H9 (cell line): ENCODE measurements at regions not wholly inside any gene's neighbourhood (a gene's known extent, or its start where the extent isn't known, plus 50 kb on each side); places are given as distances from the start of the nearest gene placed in this dataset.

Source experiments
- DNase-seq: peaks from one replicate; pipeline ENCODE4 v3.0.0-alpha.2; 2017
- H2AFZ ChIP-seq: one replicate; pipeline ENCODE4 v1.6.1; 2013; ENCODE audit warnings: mild to moderate bottlenecking, low read length, control low read depth, moderate library complexity
- H2AK5ac ChIP-seq: 2 replicates; pipeline ENCODE4 v1.6.1; 2013; ENCODE audit warnings: low read length, control low read depth, mixed read lengths; ENCODE audit not compliant: insufficient read length
- H2BK120ac ChIP-seq: one replicate; pipeline ENCODE4 v1.6.1; 2013; ENCODE audit warnings: low read depth, mild to moderate bottlenecking, low read length, control low read depth, inconsistent platforms; ENCODE audit not compliant: poor library complexity, severe bottlenecking
- H2BK12ac ChIP-seq: 2 replicates; pipeline ENCODE4 v1.6.1; 2013; ENCODE audit warnings: low read length, control low read depth, mixed read lengths, low read depth; ENCODE audit not compliant: insufficient read length
- H2BK15ac ChIP-seq: 2 replicates; pipeline ENCODE4 v1.6.1; 2013; ENCODE audit warnings: low read depth, low read length, control low read depth
- H2BK20ac ChIP-seq: one replicate; pipeline ENCODE4 v1.6.1; 2013; ENCODE audit warnings: low read depth, mild to moderate bottlenecking, low read length, control low read depth, inconsistent platforms; ENCODE audit not compliant: poor library complexity, severe bottlenecking
- H2BK5ac ChIP-seq: 2 replicates; pipeline ENCODE4 v1.6.1; 2013; ENCODE audit warnings: low read length, control low read depth, mixed read lengths; ENCODE audit not compliant: insufficient read length
- H3K14ac ChIP-seq: 2 replicates; pipeline ENCODE4 v1.6.1; 2013; ENCODE audit warnings: low read length, control low read depth; ENCODE audit not compliant: insufficient read depth
- H3K18ac ChIP-seq: 2 replicates; pipeline ENCODE4 v1.6.1; 2013; ENCODE audit warnings: low read depth, mild to moderate bottlenecking, mixed read lengths, low read length, control low read depth; ENCODE audit not compliant: insufficient read length
- H3K23ac ChIP-seq: 2 replicates; pipeline ENCODE4 v1.6.1; 2013; ENCODE audit warnings: low read length, control low read depth, mixed read lengths, low read depth; ENCODE audit not compliant: insufficient read length
- H3K23me2 ChIP-seq: 2 replicates; pipeline ENCODE4 v1.6.1; 2013; ENCODE audit warnings: low read depth, mild to moderate bottlenecking, mixed read lengths, low read length, control low read depth; ENCODE audit not compliant: insufficient read length, poor library complexity, severe bottlenecking
- H3K27ac ChIP-seq: 2 replicates; pipeline ENCODE4 v1.5.1; 2013; ENCODE audit warnings: low read length, control low read depth, mixed read lengths, low read depth; ENCODE audit not compliant: insufficient read length
- H3K27me3 ChIP-seq: 2 replicates; pipeline ENCODE4 v1.6.1; 2013; ENCODE audit warnings: low read length, control low read depth, inconsistent platforms; ENCODE audit not compliant: insufficient read depth
- H3K4ac ChIP-seq: 2 replicates; pipeline ENCODE4 v1.6.1; 2013; ENCODE audit warnings: low read depth, mild to moderate bottlenecking, control low read depth, inconsistent platforms, low read length, moderate library complexity
- H3K4me1 ChIP-seq: 2 replicates; pipeline ENCODE4 v1.6.1; 2013; ENCODE audit warnings: low read length, control low read depth, inconsistent platforms; ENCODE audit not compliant: insufficient read depth
- H3K4me2 ChIP-seq: 2 replicates; pipeline ENCODE4 v1.6.1; 2013; ENCODE audit warnings: low read length, control low read depth, mixed read lengths; ENCODE audit not compliant: insufficient read length, insufficient read depth
- H3K56ac ChIP-seq: 2 replicates; pipeline ENCODE4 v1.6.1; 2013; ENCODE audit warnings: low read depth, mild to moderate bottlenecking, mixed read lengths, low read length, control low read depth; ENCODE audit not compliant: insufficient read length
- H3K79me1 ChIP-seq: 2 replicates; pipeline ENCODE4 v1.6.1; 2013; ENCODE audit warnings: low read depth, mild to moderate bottlenecking, moderate library complexity, low read length, control low read depth, inconsistent platforms; ENCODE audit not compliant: insufficient read depth, poor library complexity, severe bottlenecking
- H3K79me2 ChIP-seq: 2 replicates; pipeline ENCODE4 v1.6.1; 2013; ENCODE audit warnings: low read length, control low read depth, inconsistent platforms; ENCODE audit not compliant: insufficient read depth
- H3K9ac ChIP-seq: 2 replicates; pipeline ENCODE4 v1.6.1; 2013; ENCODE audit warnings: low read length, control low read depth, mixed read lengths; ENCODE audit not compliant: insufficient read length; ENCODE audit errors: extremely low read depth
- H3K9me3 ChIP-seq: one replicate; pipeline ENCODE4 v1.6.1; 2013; ENCODE audit warnings: low read depth, low read length, inconsistent platforms; ENCODE audit not compliant: control insufficient read depth
- H3T11ph ChIP-seq: one replicate; pipeline ENCODE4 v1.6.1; 2013; ENCODE audit warnings: mild to moderate bottlenecking, low read length, control low read depth, inconsistent platforms
- H4K20me1 ChIP-seq: one replicate; pipeline ENCODE4 v1.6.1; 2013; ENCODE audit not compliant: control insufficient read depth, insufficient read length, insufficient read depth
- H4K5ac ChIP-seq: 2 replicates; pipeline ENCODE4 v1.6.1; 2013; ENCODE audit warnings: low read depth, mild to moderate bottlenecking, mixed read lengths, low read length, control low read depth; ENCODE audit not compliant: insufficient read length
- H4K8ac ChIP-seq: replicated peaks from 2 replicates; pipeline ENCODE4 v1.6.1; 2013; ENCODE audit warnings: low read length, control low read depth, mixed read lengths, low read depth; ENCODE audit not compliant: insufficient read length
- H4K91ac ChIP-seq: 2 replicates; pipeline ENCODE4 v1.6.1; 2013; ENCODE audit warnings: low read depth, mild to moderate bottlenecking, moderate library complexity, mixed read lengths, low read length, control low read depth; ENCODE audit not compliant: insufficient read length
- H3K27ac Mint-ChIP-seq, 3 experiments: 2 replicates in 2 of 3; 3 replicates in 1 of 3; pipeline ENCODE4 v1.8.0; 2020 to 2021; ENCODE audit warnings: mixed read lengths in 3 of 3, mild to moderate bottlenecking in 1 of 3, moderate library complexity in 1 of 3
- H3K27me3 Mint-ChIP-seq: 2 replicates; pipeline ENCODE4 v1.8.0; 2021; ENCODE audit warnings: low read depth, mild to moderate bottlenecking, moderate library complexity, mixed read lengths
- H3K36me3 Mint-ChIP-seq, 3 experiments: 2 replicates in 2 of 3; 3 replicates in 1 of 3; pipeline ENCODE4 v1.8.0; 2020 to 2021; ENCODE audit warnings: low read depth in 3 of 3, mixed read lengths in 3 of 3; ENCODE audit not compliant: insufficient read depth in 1 of 3
- H3K4me1 Mint-ChIP-seq, 2 experiments: 2 replicates each; pipeline ENCODE4 v1.8.0; 2020; ENCODE audit warnings: mixed read lengths in 2 of 2
- H3K4me3 Mint-ChIP-seq, 2 experiments: 2 replicates in 1 of 2; 3 replicates in 1 of 2; pipeline ENCODE4 v1.8.0; 2020 to 2021; ENCODE audit warnings: mild to moderate bottlenecking in 2 of 2, mixed read lengths in 2 of 2, moderate library complexity in 1 of 2
- H3K9me3 Mint-ChIP-seq, 2 experiments: 2 replicates in 1 of 2; 3 replicates in 1 of 2; pipeline ENCODE4 v1.8.0; 2020; ENCODE audit warnings: mild to moderate bottlenecking in 2 of 2, mixed read lengths in 2 of 2, moderate library complexity in 1 of 2
- CTCF ChIP-seq: fragments of 200-600 bp; sonication (generic); conservative IDR thresholded peaks from 3 replicates; pipeline ENCODE4 v1.8.0; 2021; ENCODE audit warnings: antibody characterized with exemption, mild to moderate bottlenecking
- WGBS: extraction: QIAGEN DNeasy Blood & Tissue Kit; methylation state at CpG from one replicate; pipeline ENCODE4 v1.1.7; 2013; ENCODE audit warnings: missing lambda C conversion rate, low lambda C conversion rate, mixed read lengths; ENCODE audit not compliant: insufficient read length; ENCODE audit errors: extremely low coverage; 5-methylcytosine and 5-hydroxymethylcytosine counted together

- no peaks in the 10 kb centered on the region for H3K27me3 ChIP-seq
- H3K27me3 Mint-ChIP-seq: 0 out of 2 replicates have a peak, but pooled peaks cover 3% of the 10 kb centered on the region
- DNase-seq: no peak
- no peak overlapping the region for H3K14ac ChIP-seq
- no peaks in the 10 kb centered on the region for H3K23me2 ChIP-seq
- no peak overlapping the region for H2AFZ ChIP-seq
- no peak overlapping the region for H3K18ac ChIP-seq
- no peak overlapping the region for H3K56ac ChIP-seq
- H3K27ac ChIP-seq: no peak overlapping the region
- H2BK20ac ChIP-seq: no peak overlapping the region
- H4K5ac ChIP-seq: no peak overlapping the region
- no peak overlapping the region for H2BK120ac ChIP-seq
- no peak overlapping the region for H2BK5ac ChIP-seq
- H3K4me2 ChIP-seq: no peak overlapping the region
- H3K9me3 Mint-ChIP-seq: peaks cover 0 to 4% of the 10 kb centered on the region in 2 experiments; a peak in 1 of 5 replicates
- no peak overlapping the region for H2AK5ac ChIP-seq
- no peak overlapping the region for H3K4ac ChIP-seq
- H3K36me3 Mint-ChIP-seq: no peaks in the 10 kb centered on the region
- H2BK15ac ChIP-seq: no peak overlapping the region
- no peak overlapping the region for H2BK12ac ChIP-seq
- H3T11ph ChIP-seq: no peak overlapping the region
- no peak overlapping the region for H3K27ac Mint-ChIP-seq
- H3K9me3 ChIP-seq: no peaks in the 10 kb centered on the region
- H3K23ac ChIP-seq: no peak overlapping the region
- no peak overlapping the region for H3K9ac ChIP-seq
- no peaks in the 10 kb centered on the region for H3K79me1 ChIP-seq
- TF ChIP-seq CTCF: no peak
- H4K8ac ChIP-seq: no peak overlapping the region
- no peak overlapping the region for H3K4me3 Mint-ChIP-seq
- H4K91ac ChIP-seq: no peak overlapping the region
- no peaks in the 10 kb centered on the region for H3K4me1 ChIP-seq
- WGBS: no CpG with 5 or more reads among the region's 1 CpG
- H3K4me1 Mint-ChIP-seq: no peaks in the 10 kb centered on the region
- H4K20me1 ChIP-seq: no peaks in the 10 kb centered on the region
- no peaks in the 10 kb centered on the region for H3K79me2 ChIP-seq
Measured at GRCh38 chr14:55772486-55772885, 192.5 kb downstream of the KTN1 start.
